HG03108 (cell line): ENCODE measurements at regions not wholly inside any gene's neighbourhood (a gene's known extent, or its start where the extent isn't known, plus 50 kb on each side); places are given as distances from the start of the nearest gene placed in this dataset.
"Not testable (repeated sequence)": the region's sequence is repeated elsewhere in the genome, so short reads cannot be mapped to it uniquely, and the experiment has no call there.

Experiments
- ATAC-seq: cut with Tn5 transposase; IDR thresholded peaks from one replicate; pipeline ENCODE4 v1.9.1; 2021; ENCODE audit warnings: moderate library complexity; ENCODE audit not compliant: unreplicated experiment

DNA sequence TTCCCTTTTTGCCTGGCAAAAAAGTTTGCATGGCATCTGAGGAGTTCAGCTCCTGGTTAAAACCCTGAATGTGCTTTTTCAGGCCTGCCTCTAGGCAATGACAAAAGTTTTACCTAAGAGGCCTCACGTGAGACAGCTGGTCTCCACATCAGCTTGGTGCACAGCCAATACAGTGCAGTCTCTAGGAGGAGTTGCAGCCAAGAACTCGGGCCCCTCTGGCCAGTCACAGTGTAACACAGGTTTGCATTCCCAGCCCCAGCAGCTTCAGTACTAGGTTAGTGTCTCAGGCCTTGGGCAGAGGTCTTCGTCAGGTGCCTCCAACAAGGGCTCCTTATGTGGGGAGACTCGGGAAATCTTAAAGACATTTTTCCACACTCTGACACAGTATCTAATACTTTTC lies 771.7 kb downstream of the SORCS1 start:
- ATAC-seq, result no peak

DNA sequence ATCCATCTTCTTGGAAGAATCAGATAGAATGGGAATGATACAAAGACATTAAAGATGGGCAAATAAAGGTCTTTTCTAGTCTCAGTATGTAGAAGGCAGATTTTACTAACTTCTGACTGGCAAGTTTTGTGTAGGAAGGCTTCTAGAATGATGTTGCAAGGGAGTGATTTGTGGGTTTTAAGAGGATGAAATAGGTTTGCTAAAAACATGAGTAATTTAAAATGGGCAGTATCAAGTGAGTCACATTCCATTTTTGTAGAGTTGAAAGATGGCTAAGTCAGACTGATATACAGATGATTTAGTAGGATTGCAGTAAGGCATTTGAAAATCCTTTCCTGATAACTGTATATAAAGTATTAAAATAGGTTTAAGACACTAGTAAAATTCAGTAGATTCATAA lies 777.4 kb downstream of the SORCS1 start:
- ATAC-seq, result no peak

DNA sequence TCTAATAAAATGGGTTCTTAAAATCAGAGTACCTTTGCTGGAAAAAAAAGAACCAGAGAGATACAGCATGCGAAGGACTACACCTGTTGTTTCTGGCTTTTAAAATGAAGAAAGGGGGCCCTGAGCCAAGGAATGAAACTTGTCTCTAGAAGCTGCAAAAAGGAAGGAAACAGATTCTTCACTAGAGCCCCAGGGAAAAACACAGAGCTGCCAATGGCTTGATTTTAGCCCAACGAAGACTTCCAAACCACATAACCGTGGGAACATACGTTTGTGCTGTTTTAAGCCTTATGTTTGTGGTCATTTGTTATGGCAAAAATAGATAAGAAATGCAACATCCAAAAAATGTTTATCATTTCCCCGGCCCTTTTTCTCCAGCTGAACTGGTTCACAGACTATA lies 780.0 kb downstream of the SORCS1 start:
- ATAC-seq, result no peak

DNA sequence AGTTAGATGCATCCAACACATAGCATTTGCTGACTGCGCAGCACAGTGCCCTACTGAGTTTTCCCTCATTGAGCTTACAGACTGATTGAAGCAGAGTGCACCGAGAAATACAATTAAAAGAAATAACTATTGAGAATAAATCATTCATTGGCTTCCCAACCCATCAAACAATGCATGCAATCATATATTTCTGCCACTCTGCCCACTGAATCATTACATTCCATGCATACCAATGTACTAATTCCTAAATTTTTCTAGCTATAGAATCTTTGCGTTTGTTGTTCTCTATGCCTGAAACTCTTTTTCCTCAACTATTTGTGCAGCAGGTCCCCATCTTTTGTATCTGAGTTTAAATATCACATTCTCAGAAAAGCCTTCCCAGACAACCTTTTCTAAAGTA lies 783.8 kb downstream of the SORCS1 start:
- ATAC-seq, result no peak

DNA sequence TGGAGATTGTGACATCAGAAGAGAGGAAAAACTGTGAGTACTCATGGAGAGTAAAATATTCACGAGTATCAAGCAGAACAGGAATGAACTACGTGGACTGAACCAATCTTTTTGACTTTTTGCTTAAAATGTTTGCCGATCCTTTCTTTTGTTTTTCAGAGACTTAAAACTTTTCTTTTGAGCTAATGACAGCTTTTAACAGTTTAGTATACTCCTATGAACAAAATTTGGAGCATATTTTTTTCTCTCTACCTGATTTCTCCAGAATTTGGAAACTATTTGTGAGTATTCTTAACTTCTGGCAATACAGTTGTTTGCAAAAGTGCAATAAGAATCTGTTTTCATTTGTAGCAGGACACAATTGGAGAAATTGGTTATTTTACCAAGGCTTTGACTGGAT lies 786.3 kb downstream of the SORCS1 start:
- no peak for ATAC-seq

DNA sequence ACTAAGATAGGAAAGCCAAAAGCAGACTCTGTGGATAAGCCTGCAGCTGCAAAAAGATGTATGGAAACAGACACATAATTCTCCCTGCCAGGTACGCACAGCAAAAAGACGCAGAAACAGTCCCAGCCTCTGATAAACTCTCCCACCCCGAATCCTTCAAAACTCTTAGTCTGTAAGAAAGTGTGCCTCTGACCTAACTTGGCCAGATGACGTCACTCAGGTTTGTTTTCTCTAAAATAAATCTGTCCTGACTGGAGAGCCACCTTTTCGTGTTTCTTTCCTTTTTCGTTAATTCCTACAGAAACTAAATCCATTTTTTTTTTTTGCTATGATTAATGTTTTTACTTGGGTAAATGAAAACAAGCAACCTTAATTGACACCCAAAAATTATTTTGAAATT lies 793.8 kb downstream of the SORCS1 start:
- ATAC-seq, result no peak

DNA sequence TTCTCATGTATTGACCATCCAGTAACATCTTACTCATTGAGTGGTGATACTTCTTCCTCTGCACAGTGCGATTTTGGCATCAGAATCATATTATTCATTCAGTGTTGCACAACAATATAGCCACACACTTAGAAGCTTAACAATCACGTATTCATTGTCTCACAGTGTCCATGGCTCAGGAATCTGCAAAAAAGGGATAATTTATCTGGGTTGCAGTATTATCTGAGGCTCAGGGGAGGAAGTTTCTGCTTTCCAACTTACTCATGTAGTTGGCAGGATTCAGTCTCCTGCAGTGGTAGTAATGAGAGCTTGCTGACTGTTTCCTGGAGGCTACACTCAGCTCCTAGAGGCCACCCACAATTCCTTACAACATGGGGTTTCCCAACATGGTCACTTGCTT lies 803.6 kb downstream of the SORCS1 start:
- no peak for ATAC-seq

DNA sequence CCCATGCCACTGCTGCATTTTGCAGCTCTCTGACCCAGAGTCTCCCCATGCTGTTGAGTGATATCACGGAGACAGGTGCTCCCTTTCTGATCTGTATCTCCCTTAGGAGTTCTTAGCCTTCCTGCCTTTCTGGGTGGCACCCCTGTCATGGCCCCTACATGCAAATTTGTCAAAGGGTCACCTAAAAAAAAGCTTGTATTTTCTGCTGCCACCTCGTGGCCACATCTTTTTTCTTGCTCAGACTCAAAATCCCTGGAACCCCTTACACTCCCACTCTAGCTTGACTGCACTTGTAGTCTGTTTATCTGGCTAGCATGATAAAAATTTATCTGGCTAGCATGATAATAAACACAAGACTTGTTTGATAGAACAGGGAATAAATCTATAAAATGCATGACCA lies 809.1 kb downstream of the SORCS1 start:
- no peak for ATAC-seq

DNA sequence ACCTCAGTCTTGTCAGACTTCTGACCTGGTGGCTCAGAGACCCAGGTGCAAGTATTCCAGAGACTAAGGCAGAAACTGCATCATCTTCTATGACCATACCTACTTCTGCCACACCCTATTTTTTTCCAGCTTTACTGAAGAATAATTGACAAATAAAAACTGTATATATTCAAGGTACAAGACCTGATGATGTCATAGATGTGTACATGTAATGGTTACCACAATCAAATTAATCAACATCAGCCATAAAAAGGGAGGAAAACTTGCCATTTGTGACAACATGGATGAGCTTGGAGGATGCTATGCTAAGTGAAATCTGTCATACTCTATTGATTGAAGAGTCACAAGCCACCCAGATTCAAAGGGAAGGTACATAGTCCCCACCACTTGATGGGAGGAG lies 815.6 kb downstream of the SORCS1 start:
- no peak for ATAC-seq

DNA sequence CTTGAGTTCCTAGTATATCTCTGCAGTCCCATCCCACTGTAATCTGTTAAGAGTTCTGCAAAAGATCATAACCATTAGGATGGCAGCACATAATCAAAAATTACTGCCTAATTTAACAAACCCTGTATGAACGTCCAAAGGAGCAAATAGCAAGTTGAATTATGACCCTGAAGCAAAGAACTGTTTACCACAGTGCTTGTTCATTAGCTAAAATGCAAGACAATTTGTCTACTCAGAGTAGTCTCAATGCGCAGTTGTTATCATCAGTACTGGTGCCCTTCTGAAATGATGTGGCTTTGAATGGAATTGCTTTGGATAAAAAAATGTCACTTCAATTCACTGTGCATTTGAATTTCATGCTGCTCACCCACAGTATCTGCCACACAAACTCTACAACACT lies 817.0 kb downstream of the SORCS1 start:
- ATAC-seq, result no peak

DNA sequence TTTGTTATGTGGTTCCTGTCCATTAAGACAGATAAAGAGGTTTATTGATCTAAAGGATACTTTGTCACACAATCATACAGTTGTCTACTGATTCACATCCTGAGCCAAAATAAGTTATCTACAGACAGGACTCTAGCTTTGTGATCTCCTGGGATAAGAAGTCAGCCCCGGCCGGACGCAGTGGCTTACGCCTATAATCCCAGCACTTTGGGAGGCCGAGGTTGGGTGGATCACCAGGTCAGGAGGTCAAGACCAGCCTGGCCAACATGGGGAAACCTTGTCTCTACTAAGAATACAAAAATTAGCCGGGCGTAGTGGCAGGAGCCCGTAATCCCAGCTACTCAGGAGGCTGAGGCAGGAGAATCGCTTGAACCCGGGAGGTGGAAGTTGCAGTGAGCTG lies 821.0 kb downstream of the SORCS1 start:
- not testable (repeated sequence) for ATAC-seq

DNA sequence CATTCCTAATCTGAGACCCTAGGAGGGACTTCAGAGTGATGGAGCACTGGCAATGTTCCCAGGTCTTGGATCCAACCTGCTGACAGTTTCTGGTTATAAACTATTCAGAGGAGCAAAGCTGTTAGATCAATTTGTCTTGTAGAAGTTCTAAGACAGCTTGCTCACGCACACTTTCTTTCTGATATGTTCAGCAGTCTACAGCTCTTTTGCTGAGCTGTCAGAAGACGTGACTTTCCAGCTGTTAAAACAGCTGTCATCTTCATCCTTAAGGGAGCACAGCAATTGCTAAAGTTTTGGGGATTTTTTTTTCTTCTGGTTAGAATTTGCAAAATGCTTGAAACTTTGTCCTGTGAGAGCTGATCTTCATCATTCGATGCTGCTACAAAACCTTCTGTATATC lies 823.1 kb downstream of the SORCS1 start:
- ATAC-seq, result no peak

DNA sequence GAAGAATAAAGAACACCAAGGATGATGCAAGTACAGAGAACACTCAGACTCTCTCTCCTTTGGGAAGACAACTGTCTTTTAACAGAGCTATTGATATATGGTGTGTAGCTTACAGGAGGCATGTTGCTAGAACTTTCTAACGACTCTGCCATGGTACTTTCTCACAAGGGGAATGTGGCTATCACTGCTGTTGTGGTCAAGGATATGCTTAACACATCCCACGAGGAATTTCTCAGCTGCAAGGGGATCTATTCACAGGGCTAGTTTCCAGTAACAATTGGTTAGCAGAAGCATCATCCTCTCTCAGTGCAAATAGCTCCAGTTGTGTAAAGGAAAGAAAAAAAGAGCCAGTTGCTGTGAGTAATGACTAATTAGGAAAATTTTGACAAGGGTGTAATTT lies 826.0 kb downstream of the SORCS1 start:
- ATAC-seq, result no peak

DNA sequence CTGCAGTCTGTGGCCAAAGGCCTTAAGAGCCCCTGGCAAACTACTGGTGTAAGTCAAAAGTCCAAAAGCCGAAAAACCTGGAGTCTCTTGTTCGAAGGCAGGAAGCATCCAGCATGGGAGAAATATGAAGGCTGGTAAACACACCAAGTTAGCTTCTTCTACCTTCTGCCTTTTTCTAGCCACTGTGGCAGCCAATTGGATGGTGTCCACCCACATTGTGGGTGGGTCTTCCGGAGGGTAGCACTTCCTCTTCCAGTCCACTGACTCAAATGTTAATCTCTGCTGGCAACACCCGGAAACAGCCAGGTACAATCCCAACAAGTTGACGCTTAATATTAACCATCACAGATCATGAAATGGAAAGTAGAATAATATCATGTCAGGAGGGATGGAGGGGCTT lies 827.6 kb downstream of the SORCS1 start:
- no peak for ATAC-seq

DNA sequence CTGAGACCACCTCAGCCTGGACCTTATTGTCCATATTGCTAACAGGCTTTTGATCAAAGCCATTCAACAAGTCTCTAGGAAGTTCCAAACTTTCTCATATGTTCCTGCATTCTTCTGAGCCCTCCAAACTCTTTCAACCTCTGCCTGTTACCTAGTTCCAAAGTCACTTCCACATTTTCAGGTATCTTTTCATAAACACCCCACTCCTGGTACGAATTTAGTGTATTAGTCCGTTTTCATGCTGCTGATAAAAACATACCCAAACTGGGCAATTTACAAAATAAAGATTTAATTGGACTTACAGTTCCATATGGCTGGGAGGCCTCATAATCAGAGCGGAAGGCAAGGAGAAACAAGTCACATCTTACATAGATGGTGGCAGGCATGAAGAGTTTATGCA lies 836.8 kb downstream of the SORCS1 start:
- ATAC-seq, result no peak

DNA sequence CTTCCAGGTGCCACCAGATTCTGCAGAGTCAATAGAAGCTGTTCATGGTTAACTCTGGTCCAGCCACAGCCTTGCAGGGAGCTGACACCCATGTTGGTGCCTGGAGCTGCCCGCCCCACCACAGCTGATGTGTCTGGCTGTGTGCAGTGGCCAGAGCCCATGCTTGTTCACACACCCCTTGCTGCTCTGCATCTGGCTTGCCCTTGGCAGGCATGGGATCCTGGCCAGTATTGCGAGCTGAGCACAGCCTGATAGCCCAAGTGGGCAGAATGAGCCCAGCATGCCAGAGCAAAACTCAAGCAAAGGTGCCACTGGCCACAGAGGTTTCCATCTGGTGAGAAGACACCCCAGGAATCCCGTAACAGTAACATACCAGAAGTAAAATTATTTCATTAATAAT lies 843.6 kb downstream of the SORCS1 start:
- no peak for ATAC-seq

DNA sequence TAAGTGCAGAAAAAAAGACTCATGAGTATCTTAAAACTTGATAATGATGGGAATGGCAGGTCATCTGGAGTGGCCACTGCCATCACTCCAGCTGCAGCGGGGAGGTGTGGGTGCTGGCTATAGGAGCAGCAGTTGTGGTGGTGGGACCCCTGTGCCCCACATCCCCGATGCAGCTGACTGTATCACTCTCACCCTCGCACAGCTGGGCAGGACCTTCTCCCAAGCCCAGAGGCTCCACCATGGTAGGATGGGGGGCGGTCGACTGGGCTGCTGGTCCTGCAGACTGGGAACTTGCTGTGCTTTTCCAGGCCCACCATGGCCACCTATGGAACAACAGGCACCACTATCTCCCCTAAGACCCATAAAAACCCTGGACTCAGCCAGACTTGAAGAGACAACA lies 844.4 kb downstream of the SORCS1 start:
- no peak for ATAC-seq

DNA sequence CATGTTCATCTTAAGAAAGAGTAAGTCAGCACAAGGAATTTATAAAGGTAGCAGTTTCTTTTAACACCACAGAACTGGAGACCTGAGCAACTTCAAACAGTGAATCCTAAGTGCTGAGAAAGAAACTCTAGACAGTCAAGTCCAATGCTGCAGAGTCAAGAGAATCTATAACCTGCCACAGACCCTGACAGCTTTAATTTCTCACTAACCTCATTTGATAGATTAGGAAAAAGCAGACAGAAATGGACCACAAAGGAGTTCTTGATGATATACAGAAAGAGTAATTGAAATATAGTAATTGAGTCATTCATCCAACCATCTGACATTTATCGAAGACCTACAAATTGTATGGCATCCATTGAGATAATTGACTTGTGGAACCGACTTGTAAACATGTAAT lies 847.0 kb downstream of the SORCS1 start:
- ATAC-seq, result no peak

DNA sequence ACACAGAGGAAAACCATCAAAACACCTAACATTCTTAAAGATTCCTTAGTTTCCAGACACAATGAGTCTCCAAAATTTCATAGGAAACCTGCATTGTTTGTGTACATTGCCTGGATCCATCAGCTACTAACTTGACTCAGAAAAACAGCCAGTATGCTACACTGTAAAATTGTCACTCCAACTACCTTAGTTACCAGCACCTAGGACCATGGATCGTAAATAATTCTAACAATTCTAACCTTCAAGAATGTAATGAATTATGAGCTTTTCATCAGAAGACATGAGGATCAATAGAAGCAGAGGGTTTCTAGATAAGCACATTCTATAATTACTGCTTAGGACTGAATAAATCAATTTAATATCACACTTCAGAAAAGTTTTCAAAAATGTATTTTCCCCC lies 851.5 kb downstream of the SORCS1 start:
- ATAC-seq, result no peak

DNA sequence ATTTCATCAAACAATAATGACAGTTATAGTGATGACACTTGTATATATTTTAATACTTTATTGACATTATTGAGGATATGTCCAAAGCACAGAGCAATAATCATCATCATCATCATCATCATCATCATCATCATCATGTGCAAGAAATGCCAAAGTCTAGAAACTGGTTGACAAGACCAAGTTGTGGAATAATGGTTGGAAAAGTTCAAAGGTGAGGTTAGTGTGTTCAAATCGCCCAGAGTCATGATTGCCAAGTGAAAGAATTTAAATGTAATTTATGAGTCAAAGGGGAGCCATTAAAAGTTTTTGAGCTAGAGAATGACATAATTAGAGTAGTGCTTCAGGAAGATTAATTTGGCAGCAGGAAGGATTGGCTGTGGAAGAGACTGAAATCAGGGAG lies 852.4 kb downstream of the SORCS1 start:
- ATAC-seq, result no peak

DNA sequence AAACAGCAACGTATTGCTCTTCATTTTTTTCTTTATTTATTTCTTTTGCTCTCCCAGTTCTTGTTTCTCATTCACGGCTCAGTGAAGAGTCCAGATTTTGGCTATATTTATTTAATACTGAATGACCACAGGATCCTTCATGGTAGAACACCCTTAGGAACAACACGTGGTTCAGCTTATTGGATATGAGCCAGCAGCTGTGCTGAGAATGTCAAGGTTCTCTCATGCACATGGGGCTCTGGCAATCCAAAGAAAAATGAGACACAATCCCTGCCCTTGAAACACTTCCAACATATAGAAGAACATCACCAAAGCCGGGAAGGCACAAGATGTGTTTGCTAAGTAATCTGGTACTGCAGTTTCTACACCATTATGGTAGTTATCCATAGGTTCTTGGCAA lies 852.9 kb downstream of the SORCS1 start:
- ATAC-seq, result no peak

DNA sequence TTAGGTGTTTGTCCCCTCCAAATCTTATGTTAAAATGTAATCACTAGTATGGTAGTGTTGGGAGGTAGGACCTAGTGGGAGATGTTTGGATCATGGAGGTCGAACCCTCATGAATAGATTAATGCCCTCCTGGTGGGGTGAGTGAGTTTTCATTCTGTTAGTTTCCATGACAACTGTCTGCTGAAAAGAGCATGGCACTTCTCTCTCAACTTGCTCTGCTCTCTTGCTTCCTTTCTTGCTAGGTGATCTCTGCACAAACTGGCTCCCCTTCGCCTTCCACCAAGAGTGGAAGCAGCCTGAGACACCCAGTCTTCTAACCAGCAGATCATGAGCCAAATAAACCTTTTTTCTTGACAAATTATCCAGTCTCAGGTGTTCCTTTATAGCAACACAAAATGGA lies 853.9 kb downstream of the SORCS1 start:
- ATAC-seq, result no peak

DNA sequence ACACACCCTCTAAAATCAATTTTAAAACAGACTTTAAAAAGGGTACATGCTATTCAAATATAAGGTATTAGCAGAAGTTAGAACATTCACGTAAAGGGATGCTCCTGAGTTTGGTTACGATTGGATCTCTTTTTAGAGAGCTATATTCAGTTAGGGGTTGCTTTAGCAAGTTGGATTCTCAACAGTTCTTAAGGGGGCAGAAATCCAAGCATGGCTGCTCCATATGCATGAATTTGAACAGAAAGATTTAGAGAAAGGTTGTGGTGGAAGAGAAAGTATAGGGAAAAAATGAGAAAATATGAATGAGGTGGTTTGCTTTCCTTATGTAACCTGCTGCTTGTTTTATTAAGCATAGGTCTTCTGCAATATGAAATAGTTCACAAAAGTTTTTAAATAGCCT lies 855.1 kb downstream of the SORCS1 start:
- no peak for ATAC-seq

DNA sequence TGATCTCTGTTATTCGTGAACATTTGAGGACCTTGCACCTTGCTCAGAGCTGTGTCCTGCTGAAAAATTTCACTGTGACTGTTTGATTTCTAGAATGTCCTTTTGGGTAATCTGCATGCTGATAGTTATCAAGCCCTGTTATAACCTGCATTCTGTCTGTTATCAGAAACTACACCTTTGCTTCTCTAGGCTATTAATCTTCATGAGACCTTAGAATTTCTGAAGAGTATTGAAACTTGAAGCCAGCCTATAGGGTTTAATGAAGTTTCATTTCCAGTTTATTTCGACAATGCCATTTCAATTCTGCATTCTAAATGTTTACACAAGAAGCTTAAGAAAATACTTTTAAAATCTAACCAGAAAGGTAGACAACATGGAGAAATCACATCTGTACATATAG lies 856.2 kb downstream of the SORCS1 start:
- no peak for ATAC-seq
